Endothelial cell of umbilical vein (primary cell): ENCODE measurements at regions not wholly inside any gene's neighbourhood (a gene's known extent, or its start where the extent isn't known, plus 50 kb on each side); places are given as distances from the start of the nearest gene placed in this dataset.

Experiments
- BruUV-seq: library from RNA; stranded (reverse); fragments of 400-500 nt; replicated peaks from 2 replicates; lab custom pipeline; 2021; lab: Mats Ljungman, UMichigan
- CTCF ChIA-PET: fragments of 300-600, 350-600 bp; sonication (Branson Sonifier 250); formaldehyde crosslinking; loops from one replicate; lab custom pipeline; 2021; ENCODE audit warnings: antibody characterized with exemption, inconsistent platforms; lab: Charles Lee
- POLR2A ChIA-PET: fragments of 300-600, 350-600 bp; sonication (Branson Sonifier 250); formaldehyde crosslinking; loops from one replicate; lab custom pipeline; 2021; ENCODE audit warnings: antibody characterized with exemption, inconsistent platforms; lab: Charles Lee
- DNase-seq: peaks from one replicate; pipeline ENCODE4 v3.0.0-alpha.2; 2011; ENCODE audit warnings: low read depth, low spot score
- FAIRE-seq: peaks from 2 replicates; lab custom pipeline; 2011; peaks lifted over from hg19 to GRCh38; lab: Jason Lieb, UNC
- H2AFZ ChIP-seq: 2 replicates; pipeline ENCODE4 v1.6.0; 2012; ENCODE audit warnings: low read depth, low read length, control low read depth, inconsistent platforms
- H3K27ac ChIP-seq: 2 replicates; pipeline ENCODE4 v1.5.1; 2011; ENCODE audit warnings: low read depth, mild to moderate bottlenecking, control low read depth, low read length, moderate library complexity; ENCODE audit not compliant: insufficient read depth
- H3K27me3 ChIP-seq, 2 experiments: 2 replicates each; pipeline versions ENCODE4 v1.6.0 to v1.6.1; 2011; ENCODE audit warnings: low read length in 2 of 2, mixed read lengths in 1 of 2; ENCODE audit not compliant: control insufficient read depth in 2 of 2, insufficient read depth in 2 of 2
- H3K36me3 ChIP-seq, 2 experiments: 2 replicates in 1 of 2; 3 replicates in 1 of 2; pipeline ENCODE4 v1.5.1; 2011; ENCODE audit warnings: low read length in 2 of 2, mild to moderate bottlenecking in 1 of 2, moderate library complexity in 1 of 2; ENCODE audit not compliant: control insufficient read depth in 2 of 2, insufficient read depth in 2 of 2; ENCODE audit errors: extremely low read depth in 1 of 2
- H3K4me1 ChIP-seq: 3 replicates; pipeline ENCODE4 v1.5.1; 2011; ENCODE audit warnings: mild to moderate bottlenecking, low read length; ENCODE audit not compliant: control insufficient read depth, insufficient read depth; ENCODE audit errors: extremely low read depth
- H3K4me2 ChIP-seq: 2 replicates; pipeline ENCODE4 v1.6.1; 2011; ENCODE audit warnings: low read length, control low read depth, mixed read lengths; ENCODE audit not compliant: insufficient read depth
- H3K4me3 ChIP-seq, 3 experiments: fragments of 200-600 bp in 1 of 3; sonication (generic), shearing (Covaris generic) in 1 of 3; replicated peaks in 1 of 3; 2 replicates each; pipeline ENCODE4 v1.5.1; 2011 to 2016; ENCODE audit warnings: control low read depth in 3 of 3, low read length in 3 of 3, mild to moderate bottlenecking in 2 of 3, inconsistent platforms in 1 of 3, low read depth in 1 of 3, moderate library complexity in 1 of 3; ENCODE audit not compliant: insufficient read depth in 1 of 3
- H3K79me2 ChIP-seq: 2 replicates; pipeline ENCODE4 v1.6.0; 2012; ENCODE audit warnings: low read length, inconsistent platforms; ENCODE audit not compliant: control insufficient read depth, insufficient read depth
- H3K9ac ChIP-seq: replicated peaks from 2 replicates; pipeline ENCODE3; 2011; ENCODE audit warnings: low read length, control low read depth; ENCODE audit not compliant: insufficient read depth; ENCODE audit errors: extremely low read depth
- H3K9me1 ChIP-seq: replicated peaks from 3 replicates; pipeline ENCODE4 v1.6.0; 2011; ENCODE audit warnings: mild to moderate bottlenecking, low read length; ENCODE audit not compliant: control insufficient read depth, insufficient read depth; ENCODE audit errors: extremely low read depth
- H3K9me3 ChIP-seq: replicated peaks from 2 replicates; pipeline ENCODE4 v1.5.1; 2012; ENCODE audit warnings: low read length, inconsistent platforms; ENCODE audit not compliant: control insufficient read depth, insufficient read depth
- H4K20me1 ChIP-seq: replicated peaks from 2 replicates; pipeline ENCODE3; 2011; ENCODE audit warnings: mild to moderate bottlenecking, low read length; ENCODE audit not compliant: control insufficient read depth, insufficient read depth; ENCODE audit errors: extremely low read depth
- GATA2 ChIP-seq: IDR thresholded peaks from 2 replicates; pipeline ENCODE4 v1.7.0; 2011; ENCODE audit warnings: low read depth, mild to moderate bottlenecking, moderate library complexity, mixed read lengths, low read length; ENCODE audit not compliant: insufficient read length, insufficient read depth
- MAX ChIP-seq: IDR thresholded peaks from 2 replicates; pipeline ENCODE4 v1.6.1; 2011; ENCODE audit not compliant: insufficient read depth, insufficient read length
- POLR2A ChIP-seq: IDR thresholded peaks from 2 replicates; pipeline ENCODE4 v1.6.1; 2012; ENCODE audit warnings: low read depth, mild to moderate bottlenecking, control low read depth, low read length
- POLR2AphosphoS5 ChIP-seq: IDR thresholded peaks from 2 replicates; pipeline ENCODE4 v1.6.1; 2012; ENCODE audit warnings: low read depth, mild to moderate bottlenecking, control low read depth, low read length, moderate library complexity; ENCODE audit not compliant: insufficient read depth
- dilution Hi-C: fragments of 300-500 bp; cut with MboI; formaldehyde crosslinking; loops from one replicate; pipeline ENCODE4 v1.15.0; 2019; ENCODE audit warnings: low sequenced_read_pairs; ENCODE audit not compliant: extremely low pct_ligation_motif_present
- intact Hi-C: fragments of 100-400 bp; cut with micrococcal nuclease; formaldehyde crosslinking; loops from one replicate; pipeline ENCODE4 v1.10.0; 2022

GRCh38 chr9:82132024-82132423 lies 143.5 kb downstream of the SPATA31D1 start:
- no peak for DNase-seq
- ChIA-PET CTCF (no interaction called here), POLR2A (interaction anchor here (0.6 kb wide), 1 partner anchor 225 kb away, joined by 6 read pairs; no protein-coding TSS in a partner anchor)
- H3K27ac ChIP-seq, result no peak overlapping the region
- H3K4me1 ChIP-seq, result peaks cover 3% of the 10 kb centered on the region
- H4K20me1 ChIP-seq, result no peaks in the 10 kb centered on the region
- no TSS peak for BruUV-seq
- no peak overlapping the region for H3K4me3 ChIP-seq
- H2AFZ ChIP-seq, result no peak overlapping the region
- no peaks in the 10 kb centered on the region for H3K36me3 ChIP-seq
- no peaks in the 10 kb centered on the region for H3K79me2 ChIP-seq
- TF ChIP-seq POLR2AphosphoS5, result no peak
- TF ChIP-seq POLR2A, result no peak
- FAIRE-seq, result no peak
- dilution Hi-C loops (no loop called here), intact Hi-C loops (no loop called here)
- H3K27me3 ChIP-seq, result no peaks in the 10 kb centered on the region
- no peaks in the 10 kb centered on the region for H3K9me3 ChIP-seq
- no peak overlapping the region for H3K9ac ChIP-seq
- no peaks in the 10 kb centered on the region for H3K9me1 ChIP-seq
- H3K4me2 ChIP-seq, result no peak overlapping the region

GRCh38 chr9:82134010-82134409 lies 145.4 kb downstream of the SPATA31D1 start:
- dilution Hi-C loops, result no loop called here

More at GRCh38 chr9:82134010-82134409, 145.4 kb downstream of the SPATA31D1 start:
- Histone ChIP-seq H4K20me1 (no peaks in the 10 kb centered on the region), H3K9me3 (no peaks in the 10 kb centered on the region), H3K27me3 (no peaks in the 10 kb centered on the region), H3K36me3 (no peaks in the 10 kb centered on the region), H3K4me1 (peaks cover 3% of the 10 kb centered on the region), H3K9me1 (no peaks in the 10 kb centered on the region), H3K27ac (no peak overlapping the region), H3K4me2 (peak overlapping the region; percentile 8), H3K4me3 (no peak overlapping the region), H3K9ac (no peak overlapping the region), H3K79me2 (no peaks in the 10 kb centered on the region), H2AFZ (no peak overlapping the region)
- FAIRE-seq (no peak), DNase-seq (peak; percentile 2)
- intact Hi-C loops, result no loop called here
- no TSS peak for BruUV-seq
- ChIA-PET CTCF (no interaction called here), POLR2A (no interaction called here)
- TF ChIP-seq MAX, result no peak
- peak; percentile 49 for TF ChIP-seq GATA2
